HEK293 (cell line): ENCODE measurements at regions not wholly inside any gene's neighbourhood (a gene's known extent, or its start where the extent isn't known, plus 50 kb on each side); places are given as distances from the start of the nearest gene placed in this dataset.

Source experiments
- CTCF ChIA-PET: fragments of 350-600 bp; formaldehyde crosslinking; extraction: SDS; loops from one replicate; lab custom pipeline; 2021; ENCODE audit warnings: antibody characterized with exemption; lab: Yijun Ruan, JAX
- POLR2A ChIA-PET: fragments of 300-600 bp; formaldehyde crosslinking; extraction: SDS; loops from one replicate; lab custom pipeline; 2020; ENCODE audit warnings: antibody characterized with exemption, inconsistent platforms; lab: Yijun Ruan, JAX
- H3K27ac ChIP-seq: fragments of 200-500 bp; sonication (Bioruptor generic); 2 replicates; pipeline ENCODE4 v1.5.1; 2014; ENCODE audit warnings: low read depth, low read length, control low read depth, inconsistent platforms; ENCODE audit errors: extremely low read depth
- H3K36me3 ChIP-seq, 2 experiments: fragments of 200-500 bp in 1 of 2; sonication (Bioruptor generic) in 1 of 2; 1 replicate in 1 of 2; 2 replicates in 1 of 2; pipeline ENCODE4 v1.5.1; 2014 to 2017; ENCODE audit warnings: inconsistent platforms in 2 of 2, low read length in 2 of 2; ENCODE audit not compliant: control insufficient read depth in 2 of 2, insufficient read depth in 1 of 2
- H3K4me1 ChIP-seq: fragments of 200-500 bp; sonication (Bioruptor generic); 2 replicates; pipeline ENCODE4 v1.5.1; 2014; ENCODE audit warnings: mild to moderate bottlenecking, low read length, inconsistent platforms; ENCODE audit not compliant: control insufficient read depth, insufficient read depth
- H3K4me3 ChIP-seq: 2 replicates; pipeline ENCODE4 v1.5.1; 2011; ENCODE audit warnings: low read depth, mild to moderate bottlenecking, control low read depth, low read length, moderate library complexity
- H3K9me3 ChIP-seq: fragments of 200-500 bp; sonication (Bioruptor generic); 2 replicates; pipeline ENCODE4 v1.5.1; 2014; ENCODE audit warnings: low read depth, low read length, inconsistent platforms; ENCODE audit not compliant: control insufficient read depth, insufficient read depth
- EGR2 ChIP-seq: fragments of 450-650 bp; formaldehyde crosslinking; IDR thresholded peaks from 2 replicates; pipeline ENCODE4 v1.5.1; 2016; ENCODE audit warnings: low read depth, missing biosample characterization, missing genetic modification characterization
- HOXA7 ChIP-seq: sonication (generic); formaldehyde crosslinking; IDR thresholded peaks from 2 replicates; pipeline ENCODE4 v1.8.1; 2022; ENCODE audit warnings: missing genetic modification reagents, borderline replicate concordance
- HOXC10 ChIP-seq: sonication (generic); formaldehyde crosslinking; IDR thresholded peaks from 2 replicates; pipeline ENCODE4 v1.8.1; 2023; ENCODE audit warnings: mild to moderate bottlenecking, missing genetic modification reagents
- PRDM6 ChIP-seq: fragments of 450-650 bp; formaldehyde crosslinking; IDR thresholded peaks from 2 replicates; pipeline ENCODE4 v1.5.1; 2017; ENCODE audit warnings: missing biosample characterization, missing genetic modification characterization
- WT1 ChIP-seq: fragments of 450-650 bp; formaldehyde crosslinking; IDR thresholded peaks from 2 replicates; pipeline ENCODE4 v1.5.1; 2016; ENCODE audit warnings: missing biosample characterization, missing genetic modification characterization
- ZBTB21 ChIP-seq: fragments of 450-650 bp; formaldehyde crosslinking; IDR thresholded peaks from 2 replicates; pipeline ENCODE4 v1.5.1; 2017; ENCODE audit warnings: missing biosample characterization, missing genetic modification characterization
- ZBTB26 ChIP-seq: fragments of 450-650 bp; formaldehyde crosslinking; optimal IDR thresholded peaks from 2 replicates; pipeline ENCODE3; 2016; ENCODE audit warnings: missing biosample characterization, mild to moderate bottlenecking, missing genetic modification characterization
- ZBTB49 ChIP-seq: fragments of 450-650 bp; formaldehyde crosslinking; IDR thresholded peaks from 2 replicates; pipeline ENCODE4 v1.5.1; 2016; ENCODE audit warnings: missing biosample characterization, missing genetic modification characterization, low read depth
- ZNF114 ChIP-seq: fragments of 450-650 bp; formaldehyde crosslinking; IDR thresholded peaks from 2 replicates; pipeline ENCODE4 v1.5.0; 2017; ENCODE audit warnings: missing biosample characterization, missing genetic modification characterization
- ZNF155 ChIP-seq: fragments of 450-650 bp; formaldehyde crosslinking; IDR thresholded peaks from 2 replicates; pipeline ENCODE4 v1.5.1; 2016; ENCODE audit warnings: missing biosample characterization, missing genetic modification characterization
- ZNF184 ChIP-seq: fragments of 450-650 bp; IDR thresholded peaks from 2 replicates; pipeline ENCODE4 v1.5.1; 2018; ENCODE audit warnings: missing biosample characterization, mild to moderate bottlenecking, missing genetic modification characterization
- ZNF292 ChIP-seq: fragments of 450-650 bp; formaldehyde crosslinking; IDR thresholded peaks from 2 replicates; pipeline ENCODE4 v1.5.1; 2016; ENCODE audit warnings: low read depth, missing biosample characterization, missing genetic modification characterization, borderline replicate concordance
- ZNF366 ChIP-seq: fragments of 450-650 bp; formaldehyde crosslinking; conservative IDR thresholded peaks from 2 replicates; pipeline ENCODE4 v1.5.1; 2016; ENCODE audit warnings: missing biosample characterization, missing genetic modification characterization
- ZNF391 ChIP-seq: fragments of 450-650 bp; formaldehyde crosslinking; IDR thresholded peaks from 2 replicates; pipeline ENCODE4 v1.5.1; 2016; ENCODE audit warnings: low read depth, missing biosample characterization, missing genetic modification characterization, borderline replicate concordance
- ZNF426 ChIP-seq: fragments of 450-650 bp; formaldehyde crosslinking; IDR thresholded peaks from 2 replicates; pipeline ENCODE4 v1.5.1; 2017; ENCODE audit warnings: missing biosample characterization, missing genetic modification characterization, mild to moderate bottlenecking, inconsistent platforms, moderate library complexity
- ZNF449 ChIP-seq: fragments of 450-650 bp; formaldehyde crosslinking; IDR thresholded peaks from 2 replicates; pipeline ENCODE4 v1.5.1; 2017; ENCODE audit warnings: missing biosample characterization, mild to moderate bottlenecking, missing genetic modification characterization, moderate library complexity
- ZNF558 ChIP-seq: fragments of 450-650 bp; formaldehyde crosslinking; IDR thresholded peaks from 2 replicates; pipeline ENCODE4 v1.5.1; 2016; ENCODE audit warnings: missing biosample characterization, missing genetic modification characterization
- ZNF560 ChIP-seq: fragments of 450-650 bp; formaldehyde crosslinking; IDR thresholded peaks from 2 replicates; pipeline ENCODE4 v1.5.1; 2017; ENCODE audit warnings: missing biosample characterization, missing genetic modification characterization, borderline replicate concordance
- ZNF624 ChIP-seq: fragments of 450-650 bp; formaldehyde crosslinking; IDR thresholded peaks from 2 replicates; pipeline ENCODE4 v1.5.1; 2017; ENCODE audit warnings: missing biosample characterization, missing genetic modification characterization
- ZNF76 ChIP-seq: fragments of 450-650 bp; formaldehyde crosslinking; IDR thresholded peaks from 2 replicates; pipeline ENCODE4; 2016; ENCODE audit warnings: low read depth, missing biosample characterization, missing genetic modification characterization, borderline replicate concordance
- ZNF791 ChIP-seq: fragments of 450-650 bp; formaldehyde crosslinking; IDR thresholded peaks from 2 replicates; pipeline ENCODE4 v1.5.1; 2016; ENCODE audit warnings: missing biosample characterization, missing genetic modification characterization
- ZNF843 ChIP-seq: fragments of 450-650 bp; formaldehyde crosslinking; IDR thresholded peaks from 2 replicates; pipeline ENCODE4 v1.5.1; 2016; ENCODE audit warnings: missing biosample characterization, missing genetic modification characterization

- Histone ChIP-seq H3K4me3 (no peak overlapping the region), H3K9me3 (no peaks in the 10 kb centered on the region), H3K27ac (no peak overlapping the region), H3K36me3 (no peaks in the 10 kb centered on the region), H3K4me1 (no peaks in the 10 kb centered on the region)
- TF ChIP-seq ZNF292 (tag by site-specific recombination) = no peak
- no peak for TF ChIP-seq ZBTB26 (tag by site-specific recombination)
- no peak for TF ChIP-seq ZNF560 (tag by site-specific recombination)
- TF ChIP-seq HOXC10 (CRISPR knock-in tag) = no peak
- TF ChIP-seq ZNF449 (tag by site-specific recombination) = no peak
- ChIA-PET POLR2A (no interaction called here), CTCF (no interaction called here)
These were observed 1070.8 kb upstream of the SEMA6A start for GRCh38 chr5:117645400-117645799.

GRCh38 chr5:117638581-117638980 is 1064.0 kb upstream of the SEMA6A start:
- POLR2A ChIA-PET = no interaction called here

More at GRCh38 chr5:117638581-117638980, 1064.0 kb upstream of the SEMA6A start:
- Histone ChIP-seq H3K36me3 (no peaks in the 10 kb centered on the region), H3K9me3 (no peaks in the 10 kb centered on the region)
- CTCF ChIA-PET = interaction anchor here (0.7 kb wide), 1 partner anchor 1318 kb away, joined by 3 read pairs; no protein-coding TSS in a partner anchor
- TF ChIP-seq ZNF558 (tag by site-specific recombination) = no peak
- TF ChIP-seq ZNF426 (tag by site-specific recombination) = no peak
- TF ChIP-seq ZBTB49 = no peak
- no peak for TF ChIP-seq ZNF624
- TF ChIP-seq HOXA7 (CRISPR knock-in tag) = no peak
- TF ChIP-seq WT1 = no peak
- no peak for TF ChIP-seq ZNF391 (tag by site-specific recombination)
- no peak for TF ChIP-seq ZNF184 (tag by site-specific recombination)
- TF ChIP-seq ZNF843 (tag by site-specific recombination) = no peak
- TF ChIP-seq ZNF76 = no peak
- no peak for TF ChIP-seq ZNF114
- no peak for TF ChIP-seq ZNF366
- no peak for TF ChIP-seq ZNF791 (tag by site-specific recombination)
- no peak for TF ChIP-seq ZBTB21 (tag by site-specific recombination)
- no peak for TF ChIP-seq ZNF155 (tag by site-specific recombination)
- TF ChIP-seq PRDM6 = no peak
- no peak for TF ChIP-seq EGR2 (tag by site-specific recombination)
- TF ChIP-seq, all 188 proteins: peak for 0
- no peaks in the 10 kb centered on the region for H3K4me1 ChIP-seq
- no peak overlapping the region for H3K4me3 ChIP-seq
- no peak overlapping the region for H3K27ac ChIP-seq
